Activated B cell treated with CpG ODN at 0.5 μM for 24 hours (primary cell): ENCODE measurements at regions not wholly inside any gene's neighbourhood (a gene's known extent, or its start where the extent isn't known, plus 50 kb on each side); places are given as distances from the start of the nearest gene placed in this dataset.
"Not testable (repeated sequence)": the region's sequence is repeated elsewhere in the genome, so short reads cannot be mapped to it uniquely, and the experiment has no call there.

ENCODE experiments used
- ATAC-seq: fragments of 200-7000 bp; cut with Tn5 transposase; one replicate; pipeline ENCODE4 v1.10.0; 2021; ENCODE audit warnings: low read depth, mild to moderate bottlenecking, moderate library complexity
- CTCF ChIA-PET: fragments of 350-600 bp; sonication (Branson Sonifier 250); formaldehyde crosslinking; loops from one replicate; lab custom pipeline; 2021; ENCODE audit warnings: antibody characterized with exemption; lab: Charles Lee
- POLR2A ChIA-PET: fragments of 350-600 bp; sonication (Branson Sonifier 250); formaldehyde crosslinking; loops from one replicate; lab custom pipeline; 2021; ENCODE audit warnings: antibody characterized with exemption; lab: Charles Lee
- DNase-seq: peaks from one replicate; pipeline ENCODE4 v3.0.0; 2022
- H3K27ac Mint-ChIP-seq: one replicate; pipeline ENCODE4 v1.8.0; 2020; ENCODE audit warnings: mixed read lengths
- H3K27me3 Mint-ChIP-seq: one replicate; pipeline ENCODE4 v1.8.0; 2021; ENCODE audit warnings: mixed read lengths
- H3K36me3 Mint-ChIP-seq: one replicate; pipeline ENCODE4 v1.8.0; 2021; ENCODE audit warnings: low read depth, mixed read lengths
- H3K4me1 Mint-ChIP-seq: one replicate; pipeline ENCODE4 v1.8.0; 2021; ENCODE audit warnings: mixed read lengths
- H3K4me3 Mint-ChIP-seq: one replicate; pipeline ENCODE4 v1.8.0; 2020; ENCODE audit warnings: mild to moderate bottlenecking, mixed read lengths
- H3K9me3 Mint-ChIP-seq: one replicate; pipeline ENCODE4 v1.8.0; 2020; ENCODE audit warnings: mixed read lengths
- CTCF ChIP-seq: fragments of 200-600 bp; IDR thresholded peaks from one replicate; pipeline ENCODE4 v1.8.0; 2022; ENCODE audit warnings: antibody characterized with exemption, mild to moderate bottlenecking
- intact Hi-C: fragments of 100-400 bp; cut with micrococcal nuclease; formaldehyde crosslinking; loops from one replicate; pipeline ENCODE4 v1.15.1; 2024

GRCh38 chr4:142897518-142897917 lies 51.4 kb upstream of the INPP4B start:
- H3K4me3 Mint-ChIP-seq, H3K36me3 Mint-ChIP-seq, POLR2A ChIA-PET, intact Hi-C loops, H3K27me3 Mint-ChIP-seq, H3K4me1 Mint-ChIP-seq, H3K27ac Mint-ChIP-seq, DNase-seq, CTCF ChIA-PET, ATAC-seq: not testable (repeated sequence)
- peaks cover 25% of the 10 kb centered on the region for H3K9me3 Mint-ChIP-seq

- Mint-ChIP-seq H3K4me3 (no peak overlapping the region), H3K36me3 (no peaks in the 10 kb centered on the region), H3K9me3 (peaks cover 5% of the 10 kb centered on the region), H3K27ac (no peak overlapping the region), H3K4me1 (no peaks in the 10 kb centered on the region), H3K27me3 (no peaks in the 10 kb centered on the region)
- ChIA-PET POLR2A (no interaction called here), CTCF (no interaction called here)
- intact Hi-C loops: no loop called here
- DNase-seq (no peak), ATAC-seq (no peak)
- no peak for TF ChIP-seq CTCF
These were observed 54.5 kb upstream of the INPP4B start for GRCh38 chr4:142900622-142901021.

- H3K4me1 Mint-ChIP-seq: no peaks in the 10 kb centered on the region
- ATAC-seq (no peak), DNase-seq (no peak)
- H3K27me3 Mint-ChIP-seq: no peaks in the 10 kb centered on the region
- ChIA-PET CTCF (no interaction called here), POLR2A (no interaction called here)
- no peak for TF ChIP-seq CTCF
- H3K36me3 Mint-ChIP-seq: no peaks in the 10 kb centered on the region
- no peak overlapping the region for H3K27ac Mint-ChIP-seq
- no peak overlapping the region for H3K4me3 Mint-ChIP-seq
- intact Hi-C loops: no loop called here
- H3K9me3 Mint-ChIP-seq: peaks cover 5% of the 10 kb centered on the region
These were observed 55.1 kb upstream of the INPP4B start for GRCh38 chr4:142901166-142901662.

- H3K36me3 Mint-ChIP-seq, DNase-seq, H3K27ac Mint-ChIP-seq, ATAC-seq, H3K27me3 Mint-ChIP-seq, H3K4me1 Mint-ChIP-seq, H3K4me3 Mint-ChIP-seq, POLR2A ChIA-PET, intact Hi-C loops, CTCF ChIA-PET, H3K9me3 Mint-ChIP-seq: not testable (repeated sequence)
These were observed 57.5 kb upstream of the INPP4B start for GRCh38 chr4:142903617-142904016.

DNA sequence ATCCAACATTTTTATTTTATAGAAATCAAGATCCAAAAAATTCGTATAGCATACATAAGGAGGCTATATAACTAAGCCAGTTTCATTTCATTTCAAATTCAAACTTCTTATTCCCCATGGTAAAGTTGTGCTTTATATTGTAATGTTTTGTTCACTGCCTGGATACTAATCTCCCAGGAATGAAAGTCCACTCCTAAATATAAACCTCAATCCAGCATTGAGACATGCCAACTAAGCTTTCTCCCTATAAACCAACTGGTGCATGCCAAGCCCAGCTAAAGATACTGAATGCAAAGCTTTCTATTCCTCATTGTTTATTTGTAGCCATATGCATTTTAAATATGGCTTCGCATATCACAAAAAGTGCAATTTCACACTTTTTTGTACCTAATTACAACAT lies 63.8 kb upstream of the INPP4B start:
- Mint-ChIP-seq H3K27ac (no peak overlapping the region), H3K36me3 (no peaks in the 10 kb centered on the region), H3K27me3 (no peaks in the 10 kb centered on the region), H3K4me3 (no peak overlapping the region), H3K4me1 (no peaks in the 10 kb centered on the region), H3K9me3 (peaks cover 2% of the 10 kb centered on the region)
- ATAC-seq (no peak), DNase-seq (no peak)
- intact Hi-C loops: no loop called here
- CTCF ChIA-PET: no interaction called here
- POLR2A ChIA-PET: no interaction called here
- TF ChIP-seq CTCF: no peak

DNA sequence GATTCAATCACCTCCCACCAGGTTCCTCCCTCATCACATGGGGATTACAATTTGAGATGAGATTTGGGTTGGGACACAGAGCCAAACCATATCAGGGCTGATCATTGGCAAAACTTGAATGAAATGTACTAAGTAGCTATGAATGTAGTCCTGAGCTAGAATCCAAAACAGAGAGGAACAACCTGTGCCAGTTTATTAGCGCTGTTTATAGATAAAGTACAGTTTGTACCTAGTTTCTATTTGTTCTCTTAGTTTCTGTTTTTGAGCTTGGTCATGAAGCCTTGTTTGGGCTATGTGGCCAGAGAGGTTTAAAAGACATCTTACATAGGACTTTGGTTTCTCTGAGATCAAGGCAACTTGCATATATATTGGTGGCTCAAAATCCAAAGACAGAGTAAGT lies 66.9 kb upstream of the INPP4B start:
- ChIA-PET CTCF (no interaction called here), POLR2A (no interaction called here)

More for the DNA sequence above, 66.9 kb upstream of the INPP4B start:
- no peaks in the 10 kb centered on the region for H3K9me3 Mint-ChIP-seq
- TF ChIP-seq CTCF: no peak
- no peak overlapping the region for H3K27ac Mint-ChIP-seq
- H3K36me3 Mint-ChIP-seq: no peaks in the 10 kb centered on the region
- no peak overlapping the region for H3K4me3 Mint-ChIP-seq
- DNase-seq: no peak
- no peak for ATAC-seq
- H3K4me1 Mint-ChIP-seq: no peaks in the 10 kb centered on the region
- intact Hi-C loops: no loop called here
- H3K27me3 Mint-ChIP-seq: no peaks in the 10 kb centered on the region
